Activated CD4-positive, alpha-beta T cell treated with anti-CD3 and anti-CD28 coated beads, Interleukin-2, amount 10 ng/mL, durations not matched to agents 7 days and 5 days (primary cell): ENCODE measurements at regions not wholly inside any gene's neighbourhood (a gene's known extent, or its start where the extent isn't known, plus 50 kb on each side); places are given as distances from the start of the nearest gene placed in this dataset.
"Not testable (repeated sequence)": the region's sequence is repeated elsewhere in the genome, so short reads cannot be mapped to it uniquely, and the experiment has no call there.

Experiments used
- CTCF ChIA-PET: fragments of 350-600 bp; sonication (Branson Sonifier 250); formaldehyde crosslinking; loops from one replicate; lab custom pipeline; 2021; ENCODE audit warnings: antibody characterized with exemption; lab: Charles Lee
- POLR2A ChIA-PET: fragments of 350-600 bp; sonication (Branson Sonifier 250); formaldehyde crosslinking; loops from one replicate; lab custom pipeline; 2021; ENCODE audit warnings: antibody characterized with exemption; lab: Charles Lee
- DNase-seq: peaks from one replicate; pipeline ENCODE4 v3.0.0-alpha.2; 2020
- H3K27ac Mint-ChIP-seq: one replicate; pipeline ENCODE4 v1.8.0; 2021; ENCODE audit warnings: mild to moderate bottlenecking, moderate library complexity, mixed read lengths
- H3K27me3 Mint-ChIP-seq: one replicate; pipeline ENCODE4 v1.8.0; 2021; ENCODE audit warnings: mixed read lengths
- H3K36me3 Mint-ChIP-seq: one replicate; pipeline ENCODE4 v1.8.0; 2021; ENCODE audit warnings: low read depth, mixed read lengths
- H3K4me1 Mint-ChIP-seq: one replicate; pipeline ENCODE4 v1.8.0; 2021; ENCODE audit warnings: mixed read lengths
- H3K4me3 Mint-ChIP-seq: one replicate; pipeline ENCODE4 v1.8.0; 2021; ENCODE audit warnings: mild to moderate bottlenecking, moderate library complexity, mixed read lengths
- H3K9me3 Mint-ChIP-seq: one replicate; pipeline ENCODE4 v1.8.0; 2021; ENCODE audit warnings: mixed read lengths

DNA sequence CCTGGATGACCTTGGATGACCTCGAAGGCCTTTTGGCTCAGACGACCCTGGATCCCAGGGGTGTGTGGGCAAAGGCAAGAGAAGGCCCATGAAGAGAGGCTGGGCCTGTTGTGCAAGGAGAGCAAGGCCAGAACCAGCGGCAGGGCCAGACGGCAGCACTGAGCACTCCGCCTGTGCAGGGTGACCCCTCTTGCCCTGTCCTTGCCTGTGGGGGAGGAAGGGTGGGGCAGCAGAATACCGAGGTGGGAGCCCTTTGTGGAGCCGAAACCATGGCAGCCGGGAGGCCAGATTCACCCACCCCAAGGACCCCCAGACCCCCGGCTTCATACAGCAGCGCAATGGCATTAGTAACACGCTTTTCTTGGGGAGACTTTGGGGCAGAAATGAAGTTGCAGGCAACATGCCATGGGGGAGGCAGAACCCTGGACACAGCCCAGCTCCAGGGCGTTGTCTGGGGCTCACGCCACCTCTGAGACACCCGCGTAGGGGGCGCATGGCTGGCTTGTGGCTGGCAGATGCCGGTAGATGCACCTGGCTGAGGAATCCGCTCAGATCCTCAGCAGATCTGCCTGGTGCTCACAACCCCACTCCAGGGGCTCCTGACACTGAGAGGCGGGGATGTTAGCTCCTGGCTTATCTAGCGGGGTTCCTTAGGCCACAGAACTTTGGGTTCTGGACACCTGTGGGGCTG lies 114.5 kb downstream of the FAM53A start:
- CTCF ChIA-PET = interaction anchor here (2.0 kb wide), 1 partner anchor 21 kb away, joined by 4 read pairs; no protein-coding TSS in a partner anchor
- no peaks in the 10 kb centered on the region for H3K9me3 Mint-ChIP-seq
- DNase-seq = no peak
- no peak overlapping the region for H3K27ac Mint-ChIP-seq
- peaks cover 3% of the 10 kb centered on the region for H3K4me1 Mint-ChIP-seq
- POLR2A ChIA-PET = no interaction called here
- H3K4me3 Mint-ChIP-seq = no peak overlapping the region
- no peaks in the 10 kb centered on the region for H3K27me3 Mint-ChIP-seq
- H3K36me3 Mint-ChIP-seq = no peaks in the 10 kb centered on the region

DNA sequence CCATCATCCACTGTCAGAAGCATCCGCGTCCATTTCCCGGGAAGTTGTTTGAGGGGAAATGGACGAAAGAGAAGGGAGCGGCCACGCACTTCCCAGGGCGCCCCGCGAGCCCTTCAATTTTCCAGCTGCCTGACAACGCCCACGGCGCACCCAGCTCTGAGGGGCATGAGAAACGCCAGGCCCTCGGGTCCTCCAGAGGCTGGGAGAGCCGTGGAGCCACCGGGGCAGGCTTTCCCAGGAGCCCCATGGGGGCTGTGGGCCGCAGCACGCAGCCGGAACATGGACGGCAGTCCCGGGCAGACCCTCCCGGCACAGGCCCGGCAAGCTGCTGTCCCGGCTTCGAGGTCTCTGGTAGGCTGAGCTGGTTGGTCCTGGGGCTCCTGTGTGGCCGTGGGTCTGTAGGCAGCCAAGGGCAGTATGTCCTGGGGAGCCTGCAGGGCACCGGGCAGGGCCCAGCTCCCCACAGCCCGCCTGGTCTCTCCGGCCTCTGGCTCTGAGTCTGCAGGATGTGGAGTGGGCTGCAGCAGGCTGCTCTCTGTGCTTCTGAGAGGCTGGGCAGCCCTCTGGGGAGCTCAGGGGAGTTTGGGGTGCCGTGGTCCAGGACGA lies 115.2 kb downstream of the FAM53A start:
- Mint-ChIP-seq H3K4me3 (no peak overlapping the region), H3K27ac (no peak overlapping the region), H3K9me3 (no peaks in the 10 kb centered on the region), H3K27me3 (no peaks in the 10 kb centered on the region), H3K36me3 (no peaks in the 10 kb centered on the region), H3K4me1 (peaks cover 3% of the 10 kb centered on the region)
- ChIA-PET POLR2A (no interaction called here), CTCF (interaction anchor here (2.0 kb wide), 1 partner anchor 20 kb away, joined by 4 read pairs; no protein-coding TSS in a partner anchor)
- DNase-seq = no peak

DNA sequence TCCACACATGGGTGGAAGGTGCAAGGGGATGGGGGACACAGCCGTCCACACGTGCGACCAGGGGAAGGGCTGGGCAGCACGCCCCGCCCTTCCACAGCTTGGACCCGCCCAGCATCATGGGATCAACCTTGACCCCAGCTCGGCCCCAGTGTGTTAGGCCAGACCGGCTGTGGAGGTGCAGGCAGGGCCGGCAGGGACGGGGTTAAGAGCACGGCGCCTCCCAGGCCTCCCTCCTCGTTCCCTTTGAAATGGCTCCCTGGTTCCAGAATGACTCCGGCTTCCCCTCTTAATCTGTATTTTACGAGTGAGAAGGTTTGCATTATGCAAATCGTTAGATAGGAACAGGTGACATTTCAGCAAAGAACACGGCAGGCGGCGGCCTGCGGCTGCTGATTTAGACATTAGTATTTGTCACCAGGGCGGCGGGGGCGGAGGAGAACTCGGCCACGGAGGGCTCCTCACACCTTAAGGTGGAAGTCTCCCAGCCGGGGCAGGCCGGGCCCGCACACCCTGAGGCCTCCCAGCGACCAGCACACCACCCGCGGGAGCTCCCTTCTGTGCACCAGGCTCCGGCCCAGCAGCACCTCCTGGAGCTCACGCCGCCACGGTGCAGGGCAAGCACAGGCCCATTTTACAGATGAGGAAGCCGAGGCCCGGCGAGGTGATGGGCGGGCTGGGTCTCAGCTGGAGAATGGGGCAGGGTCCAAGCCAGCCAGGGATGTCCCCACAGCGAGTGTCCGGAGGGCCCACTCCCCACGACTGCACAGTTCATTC lies 116.1 kb downstream of the FAM53A start:
- Mint-ChIP-seq H3K9me3 (no peaks in the 10 kb centered on the region), H3K4me1 (peaks cover 3% of the 10 kb centered on the region), H3K27me3 (no peaks in the 10 kb centered on the region), H3K4me3 (no peak overlapping the region), H3K27ac (no peak overlapping the region), H3K36me3 (no peaks in the 10 kb centered on the region)
- POLR2A ChIA-PET = no interaction called here
- CTCF ChIA-PET = interaction anchor here (2.0 kb wide), 1 partner anchor 19 kb away, joined by 4 read pairs; no protein-coding TSS in a partner anchor
- no peak for DNase-seq

DNA sequence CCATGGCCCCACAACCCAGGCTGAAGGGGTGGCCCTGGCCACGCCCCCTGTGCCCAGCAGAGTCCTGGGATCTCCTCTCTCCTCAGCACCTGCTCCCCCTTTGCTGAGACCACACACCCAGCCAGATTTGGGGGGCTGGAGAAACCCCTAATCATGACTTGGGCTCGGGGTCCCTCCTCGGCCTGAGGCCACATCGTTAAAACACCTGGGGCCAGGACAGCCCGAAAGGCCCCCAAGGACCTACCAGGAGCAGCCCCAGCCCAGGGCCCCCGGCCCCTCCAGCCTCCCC lies 116.7 kb downstream of the FAM53A start:
- ChIA-PET POLR2A (no interaction called here), CTCF (interaction anchor here (1.3 kb wide), 1 partner anchor 13 kb away, joined by 3 read pairs; no protein-coding TSS in a partner anchor)
- Mint-ChIP-seq H3K27ac (no peak overlapping the region), H3K27me3 (no peaks in the 10 kb centered on the region), H3K9me3 (no peaks in the 10 kb centered on the region), H3K4me1 (peaks cover 3% of the 10 kb centered on the region), H3K4me3 (no peak overlapping the region), H3K36me3 (no peaks in the 10 kb centered on the region)
- DNase-seq = no peak

DNA sequence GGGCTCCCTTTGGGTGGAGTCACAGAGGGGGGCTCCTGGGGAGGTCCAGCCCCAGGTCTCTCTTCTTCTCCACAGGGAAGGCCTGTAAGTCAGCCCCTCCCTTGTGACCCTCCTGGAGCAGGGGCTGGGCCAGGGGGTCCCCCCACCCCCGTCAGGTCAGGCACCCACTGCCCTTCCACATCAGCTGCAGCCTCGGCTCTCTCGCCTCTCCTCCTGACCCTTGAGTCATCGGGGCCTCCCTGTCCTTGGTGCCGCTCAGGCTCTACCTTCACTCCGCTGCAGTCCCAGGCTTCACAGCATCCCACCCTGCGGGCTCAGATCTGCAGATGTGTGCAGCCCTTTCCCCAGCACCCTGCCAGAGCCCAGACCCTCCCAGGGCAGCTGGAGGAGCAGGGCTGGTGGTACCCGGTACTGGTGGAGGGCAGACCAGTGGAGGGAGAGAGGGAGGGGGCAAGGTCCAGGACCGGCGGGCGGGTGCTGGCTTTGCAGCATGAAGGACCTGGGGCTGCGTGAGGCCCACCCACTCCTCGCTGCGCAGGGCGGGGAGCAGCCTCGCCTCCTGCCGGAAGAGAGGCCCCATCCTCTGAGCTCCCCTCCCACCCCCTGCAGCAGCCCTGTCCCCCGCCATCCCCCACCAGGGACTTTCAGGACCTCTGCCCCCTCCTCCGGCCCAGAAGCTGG lies 117.1 kb downstream of the FAM53A start:
- POLR2A ChIA-PET = no interaction called here

DNA sequence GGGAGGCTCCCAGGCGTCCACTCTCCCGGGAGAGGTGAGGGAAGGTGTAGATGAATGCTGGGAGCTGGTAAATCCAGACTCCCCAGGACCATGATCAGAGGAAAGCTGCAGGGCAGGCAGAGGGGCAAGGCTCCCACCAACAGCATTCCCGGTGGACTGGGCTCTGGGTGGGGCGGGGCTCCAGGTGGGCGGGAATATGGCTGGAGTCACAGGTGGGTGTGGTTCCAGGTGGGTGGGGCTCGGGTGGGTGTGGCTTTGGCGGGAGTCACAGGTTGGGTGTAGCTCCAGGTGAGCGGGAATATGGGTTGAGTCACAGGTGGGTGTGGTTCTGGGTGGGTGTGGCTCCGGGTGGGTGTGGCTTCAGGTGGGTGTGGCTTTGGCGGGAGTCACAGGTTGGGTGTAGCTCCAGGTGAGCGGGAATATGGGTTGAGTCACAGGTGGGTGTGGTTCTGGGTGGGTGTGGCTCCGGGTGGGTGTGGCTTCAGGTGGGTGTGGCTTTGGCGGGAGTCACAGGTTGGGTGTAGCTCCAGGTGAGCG lies 117.7 kb downstream of the FAM53A start:
- H3K4me1 Mint-ChIP-seq, H3K27ac Mint-ChIP-seq, H3K36me3 Mint-ChIP-seq, H3K4me3 Mint-ChIP-seq, DNase-seq, POLR2A ChIA-PET, H3K27me3 Mint-ChIP-seq, H3K9me3 Mint-ChIP-seq: not testable (repeated sequence)
- CTCF ChIA-PET = interaction anchor here (1.3 kb wide), 1 partner anchor 14 kb away, joined by 3 read pairs; no protein-coding TSS in a partner anchor

More for the DNA sequence above, 117.1 kb downstream of the FAM53A start:
- Mint-ChIP-seq H3K27me3 (no peaks in the 10 kb centered on the region), H3K4me1 (peaks cover 3% of the 10 kb centered on the region), H3K9me3 (no peaks in the 10 kb centered on the region), H3K4me3 (no peak overlapping the region), H3K36me3 (no peaks in the 10 kb centered on the region), H3K27ac (no peak overlapping the region)
- CTCF ChIA-PET = interaction anchor here (1.3 kb wide), 1 partner anchor 13 kb away, joined by 3 read pairs; no protein-coding TSS in a partner anchor
- no peak for DNase-seq

DNA sequence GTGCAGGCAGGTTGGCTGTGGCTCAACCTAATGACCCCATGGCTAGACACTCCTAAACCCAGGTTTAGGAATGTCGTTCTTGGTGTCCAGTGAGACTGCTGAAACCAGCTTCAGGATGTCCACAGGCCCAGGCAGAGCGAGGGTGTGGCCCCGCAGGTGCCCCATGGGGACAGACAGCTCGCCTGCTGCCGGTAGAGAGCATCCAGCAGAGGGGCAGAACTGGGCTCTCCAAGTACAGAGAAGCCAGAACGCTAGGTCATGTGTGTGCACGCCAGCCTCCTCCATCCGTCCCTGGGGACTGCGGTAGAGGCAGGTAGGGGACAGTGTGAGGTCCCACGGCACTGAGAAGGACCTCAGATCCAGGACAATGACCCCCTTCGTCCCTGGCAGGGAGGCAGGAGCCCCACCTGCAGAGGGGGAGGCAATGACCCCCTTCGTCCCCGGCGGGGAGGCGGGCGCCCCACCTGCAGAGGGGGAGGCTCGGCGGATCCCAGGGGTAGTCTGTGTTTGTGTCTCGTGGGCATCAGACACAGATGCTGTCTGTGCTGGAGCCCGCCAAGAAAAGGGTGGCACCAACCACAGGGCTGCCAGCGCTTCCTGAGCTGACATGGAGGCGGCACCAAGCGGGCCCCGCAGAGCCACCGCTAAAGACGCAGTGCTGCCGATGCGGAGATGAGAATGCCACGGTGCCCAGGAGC lies 118.4 kb downstream of the FAM53A start:
- no peak for DNase-seq
- no peak overlapping the region for H3K27ac Mint-ChIP-seq
- ChIA-PET POLR2A (no interaction called here), CTCF (no interaction called here)
- H3K4me1 Mint-ChIP-seq = peaks cover 3% of the 10 kb centered on the region
- H3K36me3 Mint-ChIP-seq = no peaks in the 10 kb centered on the region
- no peaks in the 10 kb centered on the region for H3K9me3 Mint-ChIP-seq
- no peak overlapping the region for H3K4me3 Mint-ChIP-seq
- H3K27me3 Mint-ChIP-seq = no peaks in the 10 kb centered on the region

DNA sequence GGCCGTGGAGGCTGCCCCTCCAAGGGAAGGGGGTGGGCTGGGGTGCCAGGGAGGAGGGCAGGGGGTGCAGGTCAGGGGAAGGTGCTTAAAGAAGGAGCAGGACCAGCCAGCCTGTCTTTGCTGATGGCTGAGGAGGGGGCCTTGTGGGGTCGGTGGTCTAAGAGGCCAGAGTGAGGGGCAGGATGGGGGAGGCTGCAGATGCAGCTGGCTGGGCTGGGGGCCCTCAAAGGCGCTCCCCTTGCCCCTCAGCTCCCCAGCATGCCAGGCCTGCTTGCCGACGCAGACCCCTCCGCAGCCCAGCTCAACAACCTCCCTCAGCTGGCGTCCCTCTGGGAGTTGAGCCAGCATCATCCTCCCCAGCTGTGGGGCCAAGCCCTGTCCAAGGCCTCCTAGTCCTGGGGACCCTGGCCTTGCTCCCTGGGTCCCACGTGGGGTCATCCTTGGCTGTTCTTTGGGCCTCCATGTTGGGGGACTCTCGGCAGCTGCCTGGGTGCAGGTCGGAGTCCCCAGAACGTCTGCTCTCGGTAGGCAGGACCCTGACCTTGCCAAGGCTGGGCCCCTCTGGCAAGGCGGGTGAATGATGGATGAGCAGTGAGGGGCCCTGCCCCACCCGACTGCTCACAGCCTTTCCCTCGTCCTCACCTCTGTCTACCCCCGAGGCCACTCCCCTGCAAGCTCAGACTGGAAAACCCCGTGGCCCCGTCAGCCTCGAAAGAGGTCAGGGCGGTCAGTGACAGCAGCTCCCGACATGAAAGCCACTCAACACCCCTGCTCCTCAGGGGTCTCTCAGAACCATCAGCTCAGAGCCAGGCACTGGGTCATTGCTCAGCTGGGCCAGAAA lies 119.4 kb downstream of the FAM53A start:
- Mint-ChIP-seq H3K27me3 (no peaks in the 10 kb centered on the region), H3K27ac (no peak overlapping the region), H3K4me1 (peaks cover 3% of the 10 kb centered on the region), H3K36me3 (no peaks in the 10 kb centered on the region), H3K4me3 (no peak overlapping the region), H3K9me3 (no peaks in the 10 kb centered on the region)
- DNase-seq = no peak
- ChIA-PET CTCF (no interaction called here), POLR2A (no interaction called here)

DNA sequence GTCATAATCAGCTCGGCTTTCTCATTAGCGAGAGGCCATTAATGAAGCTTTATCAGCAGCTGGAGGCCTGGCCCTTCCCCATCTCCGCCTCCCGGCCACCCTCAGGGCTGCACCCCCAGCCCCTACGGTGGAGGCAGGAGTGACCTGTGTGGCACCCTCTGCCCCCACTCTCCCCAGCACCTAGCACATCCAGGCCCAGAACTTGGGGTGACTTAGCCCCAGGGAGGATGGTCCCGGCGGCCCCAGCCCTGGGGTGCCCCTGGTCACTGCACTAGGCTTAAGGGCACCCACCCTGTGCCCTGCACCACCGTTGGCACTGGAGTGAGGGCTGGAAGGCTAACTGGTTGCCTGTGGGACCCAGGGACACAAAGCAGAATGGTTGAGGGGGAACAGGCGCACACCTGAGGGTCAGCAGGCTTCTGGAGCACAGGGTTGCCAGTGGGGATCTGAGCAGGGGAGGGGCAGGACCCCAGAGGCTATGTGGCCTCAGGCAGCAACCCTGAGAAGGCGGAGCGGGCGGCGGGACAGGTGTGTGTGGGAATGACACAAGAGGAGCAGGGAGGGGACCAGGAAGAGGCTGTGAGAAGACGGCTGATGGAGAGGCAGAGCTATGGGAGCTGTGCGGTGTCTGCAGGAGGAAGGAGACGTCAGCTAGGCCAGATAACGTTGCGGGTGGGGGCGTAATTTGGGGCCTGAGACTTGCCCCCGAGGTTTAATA lies 120.2 kb downstream of the FAM53A start:
- Mint-ChIP-seq H3K27me3 (no peaks in the 10 kb centered on the region), H3K27ac (no peak overlapping the region), H3K4me1 (peaks cover 3% of the 10 kb centered on the region), H3K4me3 (no peak overlapping the region), H3K36me3 (no peaks in the 10 kb centered on the region), H3K9me3 (no peaks in the 10 kb centered on the region)
- ChIA-PET POLR2A (no interaction called here), CTCF (interaction anchor here (0.6 kb wide), 1 partner anchor 1406 kb away, joined by 4 read pairs; no protein-coding TSS in a partner anchor)
- no peak for DNase-seq

DNA sequence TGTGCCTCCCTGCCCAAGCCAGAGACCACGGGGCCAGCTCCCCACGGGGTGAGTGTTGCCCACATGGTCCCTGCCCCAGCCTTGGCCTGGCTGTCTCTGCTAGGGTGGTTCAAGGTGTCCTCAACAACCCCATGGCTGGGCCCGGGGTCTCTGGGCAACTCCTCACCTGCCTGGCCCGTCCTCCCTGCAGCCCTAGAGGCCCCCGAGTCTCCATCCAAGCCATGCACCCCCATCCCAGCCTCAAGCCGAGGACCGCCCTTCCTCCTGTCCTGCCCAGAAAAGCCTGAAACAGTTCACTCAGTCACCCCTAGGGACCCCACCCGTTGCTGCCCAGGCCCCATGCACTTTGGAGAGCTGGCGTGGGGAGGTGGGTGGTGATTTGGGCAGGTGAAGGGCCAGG lies 120.9 kb downstream of the FAM53A start:
- POLR2A ChIA-PET = no interaction called here
- H3K27me3 Mint-ChIP-seq = no peaks in the 10 kb centered on the region

DNA sequence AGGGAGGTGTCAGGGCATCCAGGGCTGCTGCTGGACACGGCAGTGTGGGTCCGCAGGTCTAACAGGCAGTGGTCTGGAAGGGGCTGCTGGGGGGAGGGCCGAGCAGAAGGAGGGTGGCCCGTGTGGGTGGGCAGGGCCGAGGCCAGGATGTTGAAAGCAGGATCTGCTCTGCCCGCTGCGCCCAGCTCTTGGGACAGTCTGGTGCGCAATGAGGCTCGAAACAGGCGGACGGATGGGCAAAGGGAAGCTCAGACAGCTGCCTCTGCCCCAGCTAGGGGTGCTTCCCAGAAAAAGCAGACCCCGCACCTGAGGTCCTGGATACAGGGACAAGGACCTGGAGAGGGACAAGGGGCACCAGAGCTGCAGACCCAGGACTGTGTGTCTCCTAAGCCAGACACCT lies 121.3 kb downstream of the FAM53A start:
- H3K36me3 Mint-ChIP-seq = no peaks in the 10 kb centered on the region
- no peak overlapping the region for H3K4me3 Mint-ChIP-seq
- no peaks in the 10 kb centered on the region for H3K27me3 Mint-ChIP-seq
- CTCF ChIA-PET = no interaction called here
- no peaks in the 10 kb centered on the region for H3K9me3 Mint-ChIP-seq
- no peak for DNase-seq
- H3K27ac Mint-ChIP-seq = no peak overlapping the region
- POLR2A ChIA-PET = no interaction called here
- peaks cover 3% of the 10 kb centered on the region for H3K4me1 Mint-ChIP-seq

More for the DNA sequence above, 120.9 kb downstream of the FAM53A start:
- Mint-ChIP-seq H3K9me3 (no peaks in the 10 kb centered on the region), H3K4me1 (peaks cover 3% of the 10 kb centered on the region), H3K27ac (no peak overlapping the region), H3K4me3 (no peak overlapping the region), H3K36me3 (no peaks in the 10 kb centered on the region)
- DNase-seq = no peak
- CTCF ChIA-PET = interaction anchor here (0.6 kb wide), 1 partner anchor 1407 kb away, joined by 4 read pairs; no protein-coding TSS in a partner anchor
